ENCODE measurements at regions not wholly inside any gene's neighbourhood (a gene's known extent, or its start where the extent isn't known, plus 50 kb on each side); places are given as distances from the start of the nearest gene placed in this dataset.
"Not testable (repeated sequence)": the region's sequence is repeated elsewhere in the genome, so short reads cannot be mapped to it uniquely, and the experiment has no call there.

DNA sequence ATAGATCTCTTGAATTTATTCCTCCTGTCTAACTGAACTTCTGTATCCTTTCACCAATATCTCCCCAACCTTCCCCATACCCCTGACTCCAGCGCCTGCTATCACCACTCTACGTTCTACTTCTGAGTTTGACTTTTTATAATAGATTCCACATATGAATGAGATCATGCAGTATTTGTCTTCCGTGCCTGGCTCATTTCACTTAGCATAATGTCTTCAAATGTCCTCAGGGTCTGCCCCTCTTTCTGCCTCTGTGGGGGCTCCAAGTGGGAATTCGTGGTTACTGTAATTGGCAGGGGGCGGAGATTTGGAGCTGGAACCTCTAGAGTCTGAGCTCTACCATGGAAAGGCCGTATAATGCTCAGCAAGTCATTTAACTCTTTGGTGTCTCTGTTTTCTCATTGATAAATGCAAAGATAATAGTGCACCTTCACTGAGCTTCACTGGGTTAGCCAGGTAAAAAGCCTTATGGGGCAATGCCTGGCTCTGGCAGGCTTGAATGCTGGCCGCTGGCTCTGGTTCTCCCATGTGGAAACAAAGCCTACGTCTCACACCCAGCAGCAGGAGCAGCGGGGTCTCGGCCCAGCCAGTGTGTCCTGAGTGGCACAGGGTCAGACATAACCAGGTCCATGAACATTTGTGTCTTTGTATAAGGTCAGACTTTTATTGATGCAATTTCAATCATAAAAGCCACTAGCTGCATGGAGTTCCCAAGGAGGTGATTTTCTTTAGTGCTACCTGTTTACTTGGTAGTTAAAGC lies 259.1 kb upstream of the PLGLB1 start:
- TF ChIP-seq MAX, ZBTB33 (IDR thresholded peaks at IDR 0.05): not testable (repeated sequence)
